HG03469 (cell line): ENCODE measurements at regions not wholly inside any gene's neighbourhood (a gene's known extent, or its start where the extent isn't known, plus 50 kb on each side); places are given as distances from the start of the nearest gene placed in this dataset.

Experiments
- ATAC-seq: cut with Tn5 transposase; IDR thresholded peaks from one replicate; pipeline ENCODE4 v1.9.1; 2021; ENCODE audit warnings: mild to moderate bottlenecking, moderate library complexity, moderate number of reproducible peaks; ENCODE audit not compliant: unreplicated experiment

DNA sequence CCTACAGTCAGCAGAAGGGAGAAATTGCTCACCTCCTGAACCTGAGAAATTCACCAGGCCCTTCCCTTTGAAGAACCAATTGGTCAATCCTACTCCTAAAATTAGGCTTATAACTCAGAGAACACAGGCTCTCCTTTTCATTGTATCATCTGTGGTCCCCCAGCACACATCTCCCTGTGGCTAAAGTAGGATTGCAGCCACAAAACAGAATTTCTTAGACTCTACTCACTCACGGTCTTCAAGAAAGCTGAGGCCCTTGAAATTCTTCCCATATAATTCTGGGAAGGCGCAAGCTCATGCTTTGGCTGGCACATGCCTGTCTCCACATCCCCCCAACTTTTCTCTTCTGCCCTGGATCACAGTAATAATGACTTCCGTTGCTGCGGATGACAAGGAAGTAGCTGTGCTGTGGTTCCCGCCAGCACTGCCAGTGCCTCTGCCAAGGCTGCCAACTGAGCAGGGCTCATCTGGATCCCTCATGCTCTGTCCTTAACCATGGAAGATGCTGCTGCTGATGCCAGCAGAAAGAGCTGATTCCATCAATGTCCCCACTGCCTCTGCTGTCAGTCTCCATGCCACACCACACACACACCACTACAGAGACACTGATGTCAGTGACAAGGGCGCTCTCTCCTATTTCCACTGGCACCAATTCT is 200.6 kb upstream of the POU2AF2 start:
- no peak for ATAC-seq

DNA sequence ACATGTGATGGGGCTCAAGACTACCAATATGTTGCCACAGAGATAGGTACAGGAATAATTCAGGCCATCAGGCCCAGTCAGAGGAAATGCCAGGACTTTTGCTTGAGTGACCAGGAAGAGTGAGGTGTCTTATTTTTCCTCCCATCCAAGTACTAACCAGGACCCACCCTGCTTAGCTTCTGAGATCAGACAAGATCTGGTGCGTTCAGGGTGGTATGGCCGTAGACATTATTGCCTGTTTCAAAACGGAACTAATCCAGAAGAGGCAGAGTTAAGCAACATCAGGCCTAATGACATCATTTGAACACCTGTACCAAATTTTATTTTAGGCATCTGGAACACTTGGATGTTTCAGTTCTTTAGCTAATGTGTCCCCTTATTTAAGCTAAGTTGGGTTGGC is 205.5 kb upstream of the POU2AF2 start:
- ATAC-seq = no peak

DNA sequence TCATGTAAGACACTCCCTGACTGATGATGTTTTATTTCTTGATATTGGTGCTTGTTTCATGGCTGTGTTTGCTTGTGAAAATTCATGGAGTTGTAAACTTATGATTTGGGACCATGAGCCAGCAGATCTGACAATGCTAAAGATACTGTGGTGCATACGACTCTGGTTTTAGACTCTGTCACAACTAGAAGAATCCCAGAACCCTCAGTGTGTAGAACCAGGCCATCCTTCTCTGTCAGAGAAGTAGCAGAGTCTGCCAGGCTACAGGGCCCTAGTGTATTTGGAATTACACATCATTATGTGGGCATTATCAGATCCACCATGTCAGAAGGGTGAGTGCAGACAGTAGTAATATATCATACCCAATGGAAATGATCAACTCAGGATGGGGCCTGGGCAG is 209.8 kb upstream of the POU2AF2 start:
- no peak for ATAC-seq

DNA sequence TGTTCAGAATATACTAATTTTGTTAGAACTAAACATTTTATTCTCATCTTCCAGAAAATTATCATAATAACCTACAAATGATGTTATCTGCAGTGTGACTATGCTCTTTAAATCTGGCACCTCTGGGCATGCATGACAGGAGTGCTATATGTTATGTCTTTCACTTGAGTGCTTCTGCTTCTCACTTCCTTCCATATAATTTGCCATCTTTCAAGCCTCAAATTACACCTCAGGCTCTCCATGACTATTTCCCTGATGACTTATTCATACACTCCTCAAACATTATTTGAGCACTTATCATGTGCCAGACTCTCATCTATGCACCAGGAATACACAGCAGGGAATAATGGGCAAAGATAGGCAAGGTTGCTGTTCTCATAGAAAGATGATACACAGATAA is 219.3 kb upstream of the POU2AF2 start:
- ATAC-seq = no peak

DNA sequence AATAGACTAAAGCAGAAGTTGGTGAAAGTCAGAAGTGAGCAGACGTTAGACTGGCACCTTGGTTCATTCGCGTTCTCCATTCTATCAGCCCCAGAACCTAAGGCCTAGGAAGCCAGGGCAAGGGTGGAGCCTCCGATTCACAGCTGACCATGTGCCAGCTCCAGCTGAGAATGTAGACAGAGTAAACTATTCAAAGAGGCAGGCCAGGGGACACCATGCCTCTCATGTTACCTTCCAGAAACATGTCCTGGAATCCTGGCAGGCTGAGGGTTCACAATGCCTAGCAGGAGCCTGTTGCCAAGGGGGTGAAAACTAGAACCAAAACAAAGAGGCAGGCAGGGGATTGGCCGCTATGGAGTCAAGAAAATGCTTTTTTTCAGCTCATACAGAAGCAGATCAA is 224.4 kb upstream of the POU2AF2 start:
- ATAC-seq = no peak

DNA sequence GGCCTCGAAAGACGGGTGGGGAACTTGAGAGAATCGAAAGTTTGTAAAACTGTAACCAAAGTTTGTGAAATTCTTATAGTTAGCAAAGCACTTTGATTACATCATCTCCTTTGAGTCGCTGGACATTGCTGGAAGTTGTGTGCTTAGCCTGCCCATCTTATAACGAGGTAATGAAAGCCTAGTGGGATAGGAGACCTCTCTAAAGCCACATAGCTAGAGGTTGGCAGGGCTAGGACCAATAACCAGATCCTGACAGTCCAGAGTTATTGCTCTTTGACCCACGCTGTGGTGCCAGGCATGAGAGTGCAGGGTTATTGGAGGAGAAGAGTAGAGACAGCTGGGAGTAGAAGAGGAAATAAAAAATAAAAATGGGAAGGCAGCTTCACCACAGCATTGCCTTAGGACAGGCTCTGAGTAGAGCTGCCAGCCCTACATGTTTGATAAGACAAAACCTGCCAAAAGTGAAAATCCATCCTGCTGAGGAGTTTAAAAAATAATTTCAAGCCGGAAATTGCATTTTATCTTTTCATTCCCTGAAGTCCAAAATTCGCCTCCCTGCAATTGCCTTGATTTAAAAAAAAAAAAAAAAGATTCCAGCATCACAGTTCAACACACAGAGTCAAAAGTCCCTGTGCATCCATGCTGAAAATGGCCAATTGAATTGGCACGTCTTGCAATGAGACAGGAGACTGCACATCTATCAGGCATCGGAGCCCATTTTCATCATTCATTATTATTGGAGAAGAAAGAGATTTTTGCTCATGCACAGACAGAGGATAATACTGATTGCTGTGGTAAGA is 225.5 kb upstream of the POU2AF2 start:
- ATAC-seq = no peak

DNA sequence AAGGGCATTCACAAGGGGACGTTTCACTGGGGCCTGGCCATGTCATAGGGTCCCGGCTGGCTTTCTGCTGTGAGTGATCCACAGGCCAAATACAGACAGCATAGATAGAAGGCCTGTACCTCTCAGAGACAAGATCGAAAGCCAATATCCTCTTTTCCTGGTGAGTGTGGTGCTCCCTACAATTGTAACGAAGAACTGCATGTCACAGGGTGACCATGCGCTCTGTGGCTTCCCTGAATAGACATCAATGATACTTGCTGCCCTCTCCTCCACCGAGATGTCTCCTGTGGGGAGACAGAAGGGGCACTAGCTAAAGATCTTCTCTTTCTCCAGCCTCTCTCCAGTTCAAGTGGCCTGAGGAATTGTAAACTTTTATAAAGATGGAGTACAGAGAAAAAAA is 226.1 kb upstream of the POU2AF2 start:
- ATAC-seq = no peak

DNA sequence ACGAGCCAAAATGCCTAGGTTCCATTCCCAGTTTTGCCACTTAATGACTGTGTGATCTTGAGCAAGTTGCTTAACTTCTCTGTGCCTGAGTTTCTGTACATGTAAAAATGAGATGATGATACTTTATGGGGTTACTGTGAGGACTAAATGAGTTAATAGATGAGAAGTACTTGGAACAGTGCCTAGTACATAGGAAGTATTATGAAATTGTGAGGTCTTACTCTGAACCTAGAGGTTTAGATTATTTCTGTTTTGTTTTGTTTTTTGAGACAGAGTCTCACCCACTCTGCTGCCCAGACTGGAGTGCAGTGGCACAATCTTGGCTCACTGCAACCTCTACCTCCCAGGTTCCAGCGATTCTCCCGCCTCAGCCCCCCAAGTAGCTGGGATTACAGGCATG is 227.0 kb upstream of the POU2AF2 start:
- ATAC-seq = no peak

DNA sequence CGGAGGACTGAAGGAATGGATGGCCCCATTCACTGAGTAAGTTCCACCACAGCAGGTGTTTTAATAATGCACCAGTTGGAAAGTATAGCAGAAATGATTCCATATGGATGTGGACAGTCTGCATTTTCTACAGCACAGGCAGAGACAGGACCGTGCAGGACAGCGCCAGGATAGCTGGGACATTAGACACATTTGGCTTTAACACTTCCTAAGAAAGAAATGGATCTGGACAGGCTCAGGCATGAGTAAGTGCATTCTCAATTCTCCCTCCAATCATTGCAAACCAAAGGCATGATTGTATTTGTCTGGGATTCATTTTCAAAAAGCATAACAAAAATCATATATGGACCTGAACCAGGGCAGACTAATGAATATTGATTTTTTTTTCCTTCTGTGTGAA is 233.0 kb upstream of the POU2AF2 start:
- no peak for ATAC-seq

DNA sequence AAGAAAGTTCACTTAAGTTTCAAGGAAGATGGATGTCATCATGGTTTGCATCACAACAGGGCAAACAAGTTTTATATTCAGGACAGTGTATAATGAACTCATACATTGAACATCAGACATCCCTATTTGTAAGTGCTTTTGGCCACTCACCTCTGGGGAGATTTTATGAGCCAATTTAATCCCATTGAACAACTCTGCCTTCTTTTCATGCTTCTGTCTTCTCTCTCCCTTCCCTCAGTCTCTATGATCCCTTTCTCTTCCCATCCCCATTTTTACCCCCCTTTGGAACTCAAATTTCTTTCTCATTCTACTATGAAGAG is 234.3 kb upstream of the POU2AF2 start:
- no peak for ATAC-seq

DNA sequence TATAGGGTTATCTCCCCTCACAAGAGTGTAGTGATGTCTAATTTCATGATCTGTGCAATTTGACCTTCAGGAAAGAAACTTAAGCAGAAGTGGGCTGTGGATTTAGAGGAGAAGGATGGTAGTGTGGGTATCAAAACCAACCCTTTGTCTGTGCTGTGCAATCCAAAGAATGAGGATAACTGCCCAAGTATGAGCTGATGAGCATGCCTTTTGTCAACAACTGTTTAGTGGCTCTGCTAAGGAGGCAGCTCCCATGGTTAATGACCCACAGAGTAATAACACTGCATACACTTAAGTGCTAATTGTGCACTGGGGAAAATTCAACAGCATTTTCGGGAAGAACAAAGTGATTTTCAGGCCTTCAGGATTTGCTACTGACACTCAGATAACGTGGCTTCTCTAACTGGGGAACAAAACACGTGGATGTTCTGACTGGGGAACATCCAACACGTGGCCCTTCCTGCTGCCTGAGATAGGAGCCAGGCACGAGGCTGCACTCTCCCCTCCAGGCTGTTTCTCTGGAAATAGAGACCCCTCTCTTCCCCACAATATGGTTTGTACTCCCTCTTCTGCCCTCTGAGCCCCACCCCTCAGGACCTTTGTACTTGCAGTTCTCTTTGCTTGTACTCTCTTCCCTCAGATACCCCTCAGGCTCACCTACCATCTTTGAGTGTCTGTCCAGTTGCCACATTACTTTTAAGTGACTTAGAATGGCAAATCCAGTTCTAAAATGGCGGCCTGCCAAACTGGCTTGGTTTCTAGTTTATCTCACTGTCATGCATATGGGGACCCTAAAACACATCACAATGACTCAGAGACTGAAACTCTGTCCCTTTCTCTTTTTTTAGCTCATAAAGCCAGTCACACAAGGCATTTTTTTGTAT is 234.9 kb upstream of the POU2AF2 start:
- ATAC-seq = no peak

DNA sequence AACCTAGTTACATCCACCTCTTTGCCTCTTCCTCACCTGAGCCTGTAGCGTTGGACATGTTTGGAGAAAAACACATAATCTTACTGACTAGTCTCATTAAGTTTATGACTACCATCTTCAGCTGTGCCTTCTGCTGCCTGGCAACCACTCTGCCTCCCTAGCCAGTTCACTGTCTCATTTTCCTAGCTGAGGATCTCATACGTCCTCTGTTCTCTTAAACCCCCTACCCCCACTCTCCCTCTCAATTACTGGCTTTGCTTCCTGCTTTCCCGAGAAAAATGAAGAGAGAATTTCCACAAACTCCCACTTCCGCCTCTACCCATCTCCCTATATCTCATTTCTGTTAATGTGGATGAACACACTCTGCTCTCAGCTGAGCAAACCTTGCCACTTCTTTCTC is 239.3 kb upstream of the POU2AF2 start:
- no peak for ATAC-seq

DNA sequence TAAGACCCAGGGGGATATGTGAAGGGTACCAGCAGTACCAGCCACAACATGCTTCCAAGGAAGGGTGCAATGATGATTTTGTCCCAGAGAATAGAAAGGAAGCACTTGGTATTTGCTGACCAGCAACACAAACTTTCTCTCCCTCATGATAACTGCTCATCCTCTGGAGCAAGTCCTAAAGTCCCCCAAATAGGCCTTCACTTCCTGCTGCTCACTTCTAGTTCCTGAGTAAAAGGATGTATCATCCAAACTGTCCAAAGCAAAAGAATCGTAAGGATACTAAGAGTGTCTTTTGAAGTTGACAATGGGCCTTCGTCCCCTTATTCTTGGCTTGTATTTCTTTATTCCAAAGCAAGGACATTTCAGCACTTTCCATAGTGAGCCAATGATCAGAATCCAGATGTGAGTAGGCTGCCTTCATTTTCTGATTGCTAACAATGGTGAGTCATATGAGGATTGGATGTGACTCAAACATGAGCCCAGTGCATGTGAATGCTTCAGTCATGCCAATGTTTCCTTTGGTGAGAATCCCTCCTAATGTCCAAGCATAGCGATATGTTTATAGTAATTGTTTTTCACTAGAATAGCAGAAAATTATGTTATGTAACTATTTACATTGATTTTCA is 243.4 kb upstream of the POU2AF2 start:
- ATAC-seq = no peak

DNA sequence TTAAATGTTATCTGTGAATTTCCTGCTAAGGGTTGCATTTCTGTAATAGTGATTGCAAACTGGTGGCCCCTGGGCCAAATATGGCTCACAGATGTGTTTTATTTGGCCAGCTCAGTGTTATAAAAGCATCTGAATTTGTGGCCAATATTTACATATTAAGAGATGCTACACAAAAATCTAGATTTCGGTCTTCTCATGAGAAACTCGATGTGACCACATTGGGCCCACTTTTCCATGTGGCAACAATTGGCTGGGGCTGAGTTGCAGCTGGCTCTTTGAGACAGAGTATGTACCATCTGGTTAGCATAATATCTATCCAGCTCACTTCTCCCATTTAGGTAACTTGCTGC is 244.5 kb upstream of the POU2AF2 start:
- ATAC-seq = no peak

DNA sequence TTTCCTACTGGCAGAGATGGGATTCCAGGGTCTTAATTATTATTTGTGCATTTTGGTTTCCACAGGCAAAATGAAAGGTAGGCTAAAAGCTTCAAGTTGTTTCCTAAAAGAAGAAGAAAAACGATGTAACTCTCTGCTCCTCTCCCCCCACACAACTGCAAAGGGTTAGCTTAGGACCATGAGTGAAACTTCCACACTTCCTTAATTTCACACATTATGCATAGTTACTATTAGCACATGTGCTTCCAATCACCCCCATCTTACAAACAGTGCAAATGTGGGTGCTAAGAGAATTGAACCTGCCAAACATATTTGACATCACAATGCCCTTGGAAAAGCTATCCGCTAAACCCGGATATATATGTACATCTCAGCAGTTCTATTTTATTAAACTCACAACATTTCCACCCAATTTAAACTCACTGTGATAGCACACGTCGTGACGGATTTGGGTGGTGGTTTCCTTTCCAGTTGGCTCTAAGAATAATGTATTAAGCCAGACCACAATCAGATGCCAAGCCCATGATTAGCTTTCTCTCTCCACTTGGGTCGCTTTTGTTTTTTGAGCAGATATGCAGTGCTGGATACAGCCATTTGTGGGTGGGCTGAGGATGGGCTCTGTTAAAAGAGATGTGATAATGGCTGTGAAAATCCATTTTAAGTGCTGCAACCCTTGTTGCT is 245.0 kb upstream of the POU2AF2 start:
- ATAC-seq = no peak

DNA sequence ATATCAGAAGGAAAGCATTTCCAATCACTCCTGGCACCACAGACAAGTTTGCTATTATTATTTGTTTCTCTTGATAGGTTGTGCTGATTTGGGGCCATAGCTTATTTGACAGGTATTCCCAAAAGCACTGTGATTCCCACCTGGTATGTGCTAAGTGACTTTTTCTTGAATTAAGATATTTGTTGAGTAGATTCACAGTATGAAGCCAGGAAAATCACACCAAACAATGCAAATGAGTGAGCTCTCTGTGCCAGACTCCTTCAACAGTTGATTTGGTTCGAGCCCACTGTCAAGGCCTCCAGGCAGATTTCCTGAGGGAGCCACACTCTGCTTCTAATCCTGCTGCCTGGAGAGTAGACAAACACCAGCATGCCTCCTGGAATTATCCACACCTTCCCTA is 253.0 kb upstream of the POU2AF2 start:
- ATAC-seq = no peak

DNA sequence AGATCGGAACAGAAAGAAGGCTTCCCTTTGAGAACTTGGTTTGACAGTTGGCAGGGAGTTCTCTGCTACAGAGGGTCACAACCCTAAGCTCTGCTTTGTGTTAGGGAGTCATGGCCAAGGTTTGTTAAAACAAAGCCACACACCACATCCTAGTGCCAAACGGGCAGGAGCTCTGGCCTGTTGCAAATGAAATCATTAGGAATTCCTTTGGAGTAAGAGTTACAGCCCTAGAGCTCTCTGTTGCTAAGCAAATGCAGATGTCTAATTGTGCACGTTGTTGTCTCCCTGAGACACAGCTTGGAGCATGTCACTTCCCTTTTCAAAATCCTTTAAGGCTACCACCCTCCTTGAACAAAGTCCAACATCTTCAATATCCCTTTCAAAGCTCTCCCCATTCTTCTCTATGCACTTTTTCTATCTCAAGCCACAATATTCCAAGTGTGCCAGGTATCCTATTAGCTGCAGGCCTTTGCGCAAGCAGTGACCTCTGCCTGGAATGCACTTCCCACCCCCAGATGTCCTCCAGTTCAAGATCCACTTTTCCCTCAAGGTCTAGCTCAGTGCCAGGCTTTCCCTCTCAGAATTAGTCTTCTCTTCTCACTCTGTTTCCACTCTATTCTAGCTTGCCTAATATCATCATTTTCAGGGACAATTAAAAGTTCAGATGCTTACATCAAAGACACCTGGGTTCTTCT is 253.7 kb upstream of the POU2AF2 start:
- no peak for ATAC-seq

DNA sequence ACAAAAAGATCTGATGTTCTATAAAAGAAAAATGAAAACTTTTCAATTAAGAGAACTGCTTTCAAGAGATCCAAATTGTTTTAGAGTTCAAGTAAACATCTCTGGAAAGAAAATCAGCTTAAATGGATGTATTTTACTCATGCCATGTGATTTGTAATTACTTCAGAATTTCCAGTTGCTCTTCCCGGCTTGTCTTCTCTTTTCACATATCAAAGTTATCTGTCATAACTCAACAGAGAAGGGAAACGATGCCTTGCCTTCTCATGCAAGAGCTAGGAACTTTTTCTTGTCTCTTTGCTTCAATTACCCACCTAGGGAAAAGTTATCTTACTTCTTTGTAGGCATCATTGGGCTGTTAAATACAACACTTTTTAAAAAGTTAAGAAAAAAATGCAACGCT is 255.2 kb upstream of the POU2AF2 start:
- ATAC-seq = no peak

DNA sequence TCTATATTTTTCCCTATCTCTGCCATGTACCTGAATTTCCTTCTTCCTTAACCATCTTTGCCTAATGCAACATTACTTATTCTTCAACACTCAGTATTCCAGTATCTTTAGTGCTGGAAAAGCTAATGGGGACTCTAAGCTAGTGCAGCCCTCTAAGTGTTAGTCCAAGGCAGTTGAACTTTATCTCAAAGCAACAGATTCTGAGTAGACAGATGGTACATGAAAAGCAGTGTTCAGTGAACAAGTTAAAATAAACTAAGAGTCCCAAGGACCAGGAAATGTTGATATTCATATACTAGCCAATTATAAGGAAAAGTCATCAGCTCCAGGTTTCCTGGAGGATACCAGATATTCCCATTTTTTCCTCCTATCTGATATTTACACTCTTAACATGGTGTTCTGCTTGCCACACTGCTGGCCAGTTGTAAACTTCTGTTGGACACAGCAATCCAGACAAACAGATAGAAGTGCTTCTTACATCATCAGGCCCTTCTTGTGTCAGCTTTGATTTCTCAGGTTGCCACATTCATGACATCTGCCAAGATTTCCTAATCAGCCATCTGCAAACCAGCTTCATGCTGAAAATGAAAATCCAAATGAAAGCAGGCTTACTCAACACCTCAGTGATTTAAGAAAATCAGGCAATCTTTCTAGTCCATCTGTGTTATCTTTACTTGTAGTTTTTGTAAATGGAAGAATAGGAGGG is 255.9 kb upstream of the POU2AF2 start:
- ATAC-seq = no peak

DNA sequence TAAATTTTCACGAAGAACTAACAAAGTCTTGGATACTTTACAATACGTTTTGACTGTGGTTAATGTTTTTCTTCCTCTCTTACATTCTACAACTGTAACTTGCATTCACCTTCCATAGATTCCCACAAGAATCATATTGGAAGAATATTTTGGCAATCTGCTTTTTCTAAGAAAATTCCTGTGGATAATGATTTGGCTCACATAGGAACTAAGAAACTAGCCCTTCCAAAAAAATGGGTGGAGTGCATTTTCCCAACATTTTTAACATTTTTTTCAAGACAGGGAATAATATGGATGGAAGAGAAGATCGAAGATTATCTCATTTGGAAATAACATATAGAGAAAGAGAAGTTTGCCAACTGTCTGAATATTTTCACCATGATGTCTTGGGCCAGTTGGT is 256.9 kb upstream of the POU2AF2 start:
- ATAC-seq = no peak
